ENCODE measurements at regions not wholly inside any gene's neighbourhood (a gene's known extent, or its start where the extent isn't known, plus 50 kb on each side); places are given as distances from the start of the nearest gene placed in this dataset.
A peak's percentile ranks its signal among the peaks of the same experiment; 100 is the strongest.
"Not testable (repeated sequence)": the region's sequence is repeated elsewhere in the genome, so short reads cannot be mapped to it uniquely, and the experiment has no call there.

GRCh38 chrY:12391655-12392559 lies 309.1 kb upstream of the USP9Y start:
- TF ChIP-seq CTCF, EP300, POLR2A (IDR thresholded peaks at IDR 0.05): not testable (repeated sequence)
- peak in 1 of 3 donors; percentile 58 for TF ChIP-seq POLR2AphosphoS5 (IDR thresholded peaks at IDR 0.05)

Measured in stomach (tissue), 4 donors.